Activated naive CD4-positive, alpha-beta T cell treated with anti-CD3 and anti-CD28 coated beads, Interleukin-2, amount 10 ng/mL, durations not matched to agents 7 days and 5 days (primary cell): ENCODE measurements at regions not wholly inside any gene's neighbourhood (a gene's known extent, or its start where the extent isn't known, plus 50 kb on each side); places are given as distances from the start of the nearest gene placed in this dataset.
"Not testable (repeated sequence)": the region's sequence is repeated elsewhere in the genome, so short reads cannot be mapped to it uniquely, and the experiment has no call there.

Experiments used
- CTCF ChIA-PET: fragments of 350-600 bp; sonication (Branson Sonifier 250); formaldehyde crosslinking; loops from one replicate; lab custom pipeline; 2021; ENCODE audit warnings: antibody characterized with exemption; lab: Charles Lee
- DNase-seq: peaks from one replicate; pipeline ENCODE4 v3.0.0-alpha.2; 2020
- H3K27ac Mint-ChIP-seq: one replicate; pipeline ENCODE4 v1.8.0; 2021; ENCODE audit warnings: mild to moderate bottlenecking, moderate library complexity, mixed read lengths
- H3K27me3 Mint-ChIP-seq: one replicate; pipeline ENCODE4 v1.8.0; 2021; ENCODE audit warnings: mild to moderate bottlenecking, mixed read lengths
- H3K36me3 Mint-ChIP-seq: one replicate; pipeline ENCODE4 v1.8.0; 2021; ENCODE audit warnings: mixed read lengths
- H3K4me1 Mint-ChIP-seq: one replicate; pipeline ENCODE4 v1.8.0; 2021; ENCODE audit warnings: mixed read lengths
- H3K4me3 Mint-ChIP-seq: one replicate; pipeline ENCODE4 v1.8.0; 2021; ENCODE audit warnings: mild to moderate bottlenecking, moderate library complexity, mixed read lengths
- H3K9me3 Mint-ChIP-seq: one replicate; pipeline ENCODE4 v1.8.0; 2021; ENCODE audit warnings: mixed read lengths

GRCh38 chr3:107005352-107005751 is 371.9 kb upstream of the CCDC54 start:
- H3K9me3 Mint-ChIP-seq, H3K4me1 Mint-ChIP-seq, H3K27ac Mint-ChIP-seq, H3K36me3 Mint-ChIP-seq, CTCF ChIA-PET, H3K27me3 Mint-ChIP-seq, H3K4me3 Mint-ChIP-seq, DNase-seq: not testable (repeated sequence)

DNA sequence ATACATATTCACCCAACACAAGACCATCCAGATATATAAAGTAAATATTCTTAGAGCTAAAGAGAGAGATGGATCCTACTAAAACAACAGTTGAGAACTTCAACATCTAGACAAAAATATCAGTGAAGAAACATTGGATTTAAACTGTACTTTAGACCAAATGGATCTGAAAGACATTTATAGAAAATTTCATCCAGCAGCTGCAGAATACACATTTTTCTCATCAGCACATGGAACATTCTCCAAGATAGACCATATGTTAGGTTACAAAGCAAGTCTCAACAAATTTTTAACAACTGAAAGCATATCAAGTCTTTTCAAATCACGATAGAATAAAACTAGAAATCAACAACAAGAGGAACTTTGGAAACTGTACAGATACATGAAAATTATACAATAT is 369.0 kb upstream of the CCDC54 start:
- no peak for DNase-seq
- H3K27ac Mint-ChIP-seq = no peak overlapping the region
- CTCF ChIA-PET = no interaction called here
- H3K4me1 Mint-ChIP-seq = no peaks in the 10 kb centered on the region
- no peaks in the 10 kb centered on the region for H3K27me3 Mint-ChIP-seq
- H3K4me3 Mint-ChIP-seq = no peak overlapping the region
- H3K9me3 Mint-ChIP-seq = no peaks in the 10 kb centered on the region
- no peaks in the 10 kb centered on the region for H3K36me3 Mint-ChIP-seq

GRCh38 chr3:107013641-107014040 is 363.6 kb upstream of the CCDC54 start:
- Mint-ChIP-seq H3K4me3 (no peak overlapping the region), H3K27ac (no peak overlapping the region), H3K27me3 (no peaks in the 10 kb centered on the region), H3K36me3 (no peaks in the 10 kb centered on the region), H3K4me1 (no peaks in the 10 kb centered on the region), H3K9me3 (no peaks in the 10 kb centered on the region)
- DNase-seq = no peak
- CTCF ChIA-PET = no interaction called here

DNA sequence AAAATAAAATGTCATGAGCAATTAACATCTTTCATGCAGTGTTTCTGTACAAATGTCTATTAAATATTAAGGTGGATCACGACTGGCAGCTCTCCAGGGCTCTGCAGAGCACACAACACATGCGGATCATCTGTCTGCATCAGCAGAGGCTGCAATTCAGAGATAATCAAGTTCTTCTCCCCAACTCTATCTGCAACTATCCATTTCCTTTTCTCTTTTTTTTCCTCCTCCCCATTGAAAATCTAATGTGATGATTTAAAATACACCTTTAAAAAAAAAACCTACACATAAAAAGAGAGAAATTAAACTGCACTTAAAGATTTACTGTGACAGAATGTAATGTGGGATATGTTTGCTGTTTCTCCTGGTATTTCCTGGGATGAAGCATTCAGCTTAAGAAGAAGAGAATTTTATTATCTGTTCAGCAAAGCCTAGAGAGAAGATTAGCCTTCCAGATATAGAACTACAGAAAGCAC is 352.6 kb upstream of the CCDC54 start:
- H3K27ac Mint-ChIP-seq = no peak overlapping the region
- DNase-seq = no peak
- no peaks in the 10 kb centered on the region for H3K27me3 Mint-ChIP-seq
- H3K36me3 Mint-ChIP-seq = no peaks in the 10 kb centered on the region
- H3K4me1 Mint-ChIP-seq = no peaks in the 10 kb centered on the region
- H3K4me3 Mint-ChIP-seq = no peak overlapping the region
- no peaks in the 10 kb centered on the region for H3K9me3 Mint-ChIP-seq
- CTCF ChIA-PET = no interaction called here

DNA sequence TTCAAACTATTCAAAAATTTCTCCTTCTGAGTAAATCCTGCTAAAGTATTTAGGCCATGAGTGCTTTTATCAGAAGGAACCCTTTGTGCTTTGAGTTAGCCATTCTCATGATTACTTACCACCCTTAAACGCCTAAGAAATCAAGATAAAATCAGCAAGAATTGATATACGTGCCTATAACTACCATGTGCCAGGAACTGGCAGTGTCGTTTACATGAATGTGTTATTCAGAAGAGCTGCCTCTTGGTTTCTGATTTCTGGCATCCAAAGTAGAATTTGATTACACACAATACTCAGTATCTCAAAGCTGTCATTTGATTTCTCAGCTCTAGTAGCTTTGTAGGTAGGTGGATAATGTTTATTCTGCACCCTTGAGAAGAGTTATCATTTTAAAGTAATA is 351.3 kb upstream of the CCDC54 start:
- Mint-ChIP-seq H3K4me3 (no peak overlapping the region), H3K9me3 (no peaks in the 10 kb centered on the region), H3K36me3 (no peaks in the 10 kb centered on the region), H3K4me1 (no peaks in the 10 kb centered on the region), H3K27me3 (no peaks in the 10 kb centered on the region), H3K27ac (no peak overlapping the region)
- CTCF ChIA-PET = interaction anchor here (0.8 kb wide), 1 partner anchor 203 kb away, joined by 4 read pairs; no protein-coding TSS in a partner anchor
- no peak for DNase-seq

- CTCF ChIA-PET = no interaction called here
- no peaks in the 10 kb centered on the region for H3K9me3 Mint-ChIP-seq
- H3K27me3 Mint-ChIP-seq = no peaks in the 10 kb centered on the region
- no peak overlapping the region for H3K4me3 Mint-ChIP-seq
- no peaks in the 10 kb centered on the region for H3K36me3 Mint-ChIP-seq
- no peak overlapping the region for H3K27ac Mint-ChIP-seq
- H3K4me1 Mint-ChIP-seq = no peaks in the 10 kb centered on the region
- DNase-seq = no peak
Measured at GRCh38 chr3:107028086-107028485, 349.2 kb upstream of the CCDC54 start.

- Mint-ChIP-seq H3K36me3 (no peaks in the 10 kb centered on the region), H3K27ac (no peak overlapping the region), H3K4me1 (no peaks in the 10 kb centered on the region), H3K9me3 (no peaks in the 10 kb centered on the region), H3K4me3 (no peak overlapping the region), H3K27me3 (no peaks in the 10 kb centered on the region)
- DNase-seq = no peak
- CTCF ChIA-PET = no interaction called here
Measured at GRCh38 chr3:107028626-107029025, 348.6 kb upstream of the CCDC54 start.

DNA sequence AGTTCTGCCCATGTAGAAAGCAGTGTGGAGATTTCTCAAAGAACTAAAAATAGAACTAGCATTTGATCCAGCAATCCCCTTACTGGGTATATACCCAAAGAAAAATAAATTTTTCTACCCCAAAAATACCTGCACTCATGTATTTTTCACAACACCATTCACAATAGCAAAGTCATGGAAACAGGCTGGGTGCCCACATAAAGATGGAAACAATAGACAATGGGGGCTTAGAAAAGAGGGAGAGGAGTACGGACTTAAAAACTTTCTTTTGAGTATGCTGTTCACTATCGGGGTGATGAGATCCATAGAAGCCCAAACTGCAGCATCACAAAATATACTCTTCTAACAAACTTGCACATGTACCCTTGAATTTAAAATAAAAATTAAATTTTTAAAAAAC is 345.1 kb upstream of the CCDC54 start:
- Mint-ChIP-seq H3K4me1 (no peaks in the 10 kb centered on the region), H3K27me3 (no peaks in the 10 kb centered on the region), H3K27ac (no peak overlapping the region), H3K36me3 (no peaks in the 10 kb centered on the region), H3K9me3 (no peaks in the 10 kb centered on the region), H3K4me3 (no peak overlapping the region)
- DNase-seq = no peak
- CTCF ChIA-PET = no interaction called here

DNA sequence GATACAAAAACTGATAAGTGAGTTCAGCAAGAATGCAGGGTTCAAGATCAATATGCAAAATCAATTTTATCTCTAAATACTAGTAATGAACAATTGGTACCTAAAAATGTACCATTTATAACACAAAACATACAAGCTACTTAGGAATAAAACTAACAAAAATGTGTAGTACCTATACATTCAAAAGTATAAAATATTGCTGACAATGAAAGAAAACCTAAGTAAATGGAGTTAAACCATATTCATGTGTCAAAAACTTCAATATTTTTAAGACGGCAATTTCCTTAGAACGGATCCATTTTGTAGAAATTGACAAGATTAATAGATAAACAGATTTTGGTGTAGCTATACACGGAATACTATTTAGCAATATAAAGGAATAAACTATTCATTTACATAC is 343.1 kb upstream of the CCDC54 start:
- H3K4me1 Mint-ChIP-seq = no peaks in the 10 kb centered on the region
- DNase-seq = no peak
- H3K27ac Mint-ChIP-seq = no peak overlapping the region
- CTCF ChIA-PET = interaction anchor here (0.6 kb wide), 1 partner anchor 136 kb away, joined by 3 read pairs; no protein-coding TSS in a partner anchor
- no peak overlapping the region for H3K4me3 Mint-ChIP-seq
- H3K9me3 Mint-ChIP-seq = no peaks in the 10 kb centered on the region
- H3K36me3 Mint-ChIP-seq = no peaks in the 10 kb centered on the region
- no peaks in the 10 kb centered on the region for H3K27me3 Mint-ChIP-seq

GRCh38 chr3:107035176-107035575 is 342.1 kb upstream of the CCDC54 start:
- Mint-ChIP-seq H3K27ac (no peak overlapping the region), H3K36me3 (no peaks in the 10 kb centered on the region), H3K27me3 (no peaks in the 10 kb centered on the region), H3K9me3 (no peaks in the 10 kb centered on the region), H3K4me3 (no peak overlapping the region), H3K4me1 (no peaks in the 10 kb centered on the region)
- CTCF ChIA-PET = no interaction called here
- DNase-seq = no peak

DNA sequence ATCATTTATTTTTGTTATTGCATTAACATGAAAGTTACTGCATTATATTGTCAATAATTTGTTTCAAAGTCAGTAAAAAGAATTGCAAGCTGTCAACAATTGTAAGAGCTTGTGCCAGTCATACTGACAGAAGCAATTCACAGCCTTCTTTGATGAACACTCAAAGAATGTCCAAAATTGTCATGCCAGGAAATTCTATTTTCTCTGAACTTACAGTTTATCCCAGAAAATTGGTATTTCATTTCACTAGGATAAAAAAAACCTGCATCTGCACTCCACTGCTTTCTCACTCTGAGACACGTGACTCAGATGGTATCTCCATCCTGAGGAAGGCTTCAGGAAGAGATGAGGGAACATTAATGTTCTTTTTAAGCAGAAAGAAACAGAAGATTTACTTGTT is 332.6 kb upstream of the CCDC54 start:
- H3K27me3 Mint-ChIP-seq = no peaks in the 10 kb centered on the region
- H3K36me3 Mint-ChIP-seq = no peaks in the 10 kb centered on the region
- no peaks in the 10 kb centered on the region for H3K4me1 Mint-ChIP-seq

GRCh38 chr3:107045791-107046190 is 331.4 kb upstream of the CCDC54 start:
- CTCF ChIA-PET = no interaction called here
- Mint-ChIP-seq H3K4me3 (no peak overlapping the region), H3K27me3 (no peaks in the 10 kb centered on the region), H3K36me3 (no peaks in the 10 kb centered on the region), H3K9me3 (peaks cover 2% of the 10 kb centered on the region), H3K27ac (no peak overlapping the region), H3K4me1 (no peaks in the 10 kb centered on the region)
- no peak for DNase-seq

More for the DNA sequence above, 332.6 kb upstream of the CCDC54 start:
- no peak for DNase-seq
- H3K9me3 Mint-ChIP-seq = peaks cover 2% of the 10 kb centered on the region
- CTCF ChIA-PET = no interaction called here
- no peak overlapping the region for H3K27ac Mint-ChIP-seq
- H3K4me3 Mint-ChIP-seq = no peak overlapping the region

GRCh38 chr3:107055181-107055942 is 321.9 kb upstream of the CCDC54 start:
- peaks cover 3% of the 10 kb centered on the region for H3K27me3 Mint-ChIP-seq
- no peak for DNase-seq
- H3K27ac Mint-ChIP-seq = no peak overlapping the region
- no peaks in the 10 kb centered on the region for H3K9me3 Mint-ChIP-seq
- H3K4me3 Mint-ChIP-seq = no peak overlapping the region
- H3K4me1 Mint-ChIP-seq = no peaks in the 10 kb centered on the region
- CTCF ChIA-PET = interaction anchor here (0.7 kb wide), 1 partner anchor 1735 kb away, joined by 3 read pairs; no protein-coding TSS in a partner anchor
- no peaks in the 10 kb centered on the region for H3K36me3 Mint-ChIP-seq

- H3K27me3 Mint-ChIP-seq = peaks cover 9% of the 10 kb centered on the region
Measured at GRCh38 chr3:107061466-107061865, 315.8 kb upstream of the CCDC54 start.

GRCh38 chr3:107062310-107062709 is 314.9 kb upstream of the CCDC54 start:
- H3K4me3 Mint-ChIP-seq = no peak overlapping the region
- DNase-seq = no peak
- H3K27me3 Mint-ChIP-seq = peaks cover 9% of the 10 kb centered on the region
- no peak overlapping the region for H3K27ac Mint-ChIP-seq
- no peaks in the 10 kb centered on the region for H3K9me3 Mint-ChIP-seq
- H3K36me3 Mint-ChIP-seq = no peaks in the 10 kb centered on the region
- peaks cover 7% of the 10 kb centered on the region for H3K4me1 Mint-ChIP-seq
- CTCF ChIA-PET = no interaction called here

More at GRCh38 chr3:107061466-107061865, 315.8 kb upstream of the CCDC54 start:
- Mint-ChIP-seq H3K27ac (no peak overlapping the region), H3K36me3 (no peaks in the 10 kb centered on the region), H3K9me3 (no peaks in the 10 kb centered on the region), H3K4me1 (peaks cover 7% of the 10 kb centered on the region), H3K4me3 (no peak overlapping the region)
- no peak for DNase-seq
- CTCF ChIA-PET = no interaction called here
